MM.1S (cell line): ENCODE measurements at regions not wholly inside any gene's neighbourhood (a gene's known extent, or its start where the extent isn't known, plus 50 kb on each side); places are given as distances from the start of the nearest gene placed in this dataset.

ENCODE experiments used
- CTCF ChIP-seq: fragments of 300-600 bp; sonication (generic); IDR thresholded peaks from 2 replicates; pipeline ENCODE4 v1.5.1; 2016; ENCODE audit warnings: antibody characterized with exemption, low read length, mixed read lengths
- EZH2 ChIP-seq: fragments of 300-600 bp; sonication (generic); optimal IDR thresholded peaks from 2 replicates; pipeline ENCODE3; 2017; ENCODE audit warnings: low read depth, mild to moderate bottlenecking, antibody characterized with exemption, low read length, mixed read lengths
- EZH2phosphoT487 ChIP-seq: fragments of 300-600 bp; sonication (generic); IDR thresholded peaks from 2 replicates; pipeline ENCODE4 v1.6.1; 2018; ENCODE audit warnings: antibody characterized with exemption, low read length

DNA sequence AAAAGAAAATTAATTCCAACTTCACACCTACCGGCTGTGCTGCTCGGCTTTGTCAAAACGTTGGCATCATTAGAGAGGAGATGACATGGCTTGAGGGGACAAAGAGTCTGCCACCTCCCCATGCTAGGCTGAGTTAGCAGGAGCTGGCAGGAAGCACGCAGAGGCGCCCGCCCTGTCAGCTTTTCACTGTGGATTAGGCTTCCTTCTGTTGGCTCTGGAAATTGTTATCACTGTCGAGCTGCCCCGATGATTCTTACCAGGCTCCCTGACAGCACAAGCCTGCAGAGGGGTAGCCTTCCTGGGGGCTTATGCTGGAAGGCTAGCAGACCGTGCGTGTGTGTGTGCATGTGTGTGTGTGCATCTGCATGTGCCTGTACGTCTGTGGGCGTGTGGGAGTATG lies 490.9 kb upstream of the TBX3 start:
- TF ChIP-seq CTCF (no peak), EZH2 (no peak), EZH2phosphoT487 (no peak)
